NCI-H146 treated with DMSO at 0.1 percent for 48 hours (cell line): ENCODE measurements at regions not wholly inside any gene's neighbourhood (a gene's known extent, or its start where the extent isn't known, plus 50 kb on each side); places are given as distances from the start of the nearest gene placed in this dataset.
A peak's percentile ranks its signal among the peaks of the same experiment; 100 is the strongest.
"Not testable (repeated sequence)": the region's sequence is repeated elsewhere in the genome, so short reads cannot be mapped to it uniquely, and the experiment has no call there.

Source experiments
- DNase-seq: peaks from one replicate; lab custom pipeline; 2025; ENCODE audit not compliant: unreplicated experiment; lab: John Stamatoyannopoulos, UW

DNA sequence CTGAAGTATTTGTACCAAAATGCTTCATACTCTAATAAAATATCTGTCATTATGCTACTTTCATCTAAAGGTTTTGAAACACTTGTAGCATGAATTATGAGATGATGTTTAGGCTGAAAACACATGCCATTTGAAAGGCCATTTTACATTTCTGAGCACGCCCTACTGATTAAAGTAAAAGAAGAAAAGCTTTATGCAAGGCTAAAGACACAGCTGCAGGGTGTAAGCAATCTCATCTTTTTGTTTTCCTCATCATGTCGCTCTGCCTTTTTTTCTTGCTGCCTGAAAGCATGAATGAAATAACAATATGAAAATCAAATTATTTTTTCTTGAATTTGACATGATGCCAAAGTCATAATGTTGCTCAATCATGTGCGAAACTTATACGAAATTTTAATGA is 148.6 kb upstream of the ARG1 start:
- no peak for DNase-seq

DNA sequence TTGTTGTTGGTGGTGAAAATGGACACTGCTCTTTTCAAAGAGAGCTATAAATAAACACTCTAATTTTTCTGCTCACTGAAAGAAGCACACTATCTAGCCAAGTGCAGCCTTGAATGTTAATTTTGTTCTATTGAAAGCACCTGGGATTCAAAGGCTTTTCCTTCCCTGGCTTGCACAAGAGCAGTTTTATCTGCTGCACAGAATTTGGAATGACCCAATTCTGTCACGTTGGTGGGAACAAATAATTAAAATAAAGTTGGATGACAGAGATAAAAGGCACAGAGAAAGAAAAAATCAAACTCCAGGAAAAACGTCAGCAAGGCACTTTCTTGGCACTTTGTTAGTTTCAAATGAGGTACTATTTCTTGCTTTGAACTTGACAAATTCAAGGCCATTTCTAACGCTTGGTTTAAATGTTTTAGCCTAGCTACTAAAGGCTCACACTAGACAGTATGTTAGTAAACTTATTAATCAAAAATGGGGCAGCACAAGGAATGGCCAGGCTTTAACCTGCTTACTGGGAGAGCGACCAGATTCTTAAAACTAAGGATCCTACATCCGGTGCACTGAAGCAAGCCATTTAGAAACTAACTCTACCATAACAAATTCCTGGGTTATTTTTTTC is 145.5 kb upstream of the ARG1 start:
- DNase-seq: no peak

DNA sequence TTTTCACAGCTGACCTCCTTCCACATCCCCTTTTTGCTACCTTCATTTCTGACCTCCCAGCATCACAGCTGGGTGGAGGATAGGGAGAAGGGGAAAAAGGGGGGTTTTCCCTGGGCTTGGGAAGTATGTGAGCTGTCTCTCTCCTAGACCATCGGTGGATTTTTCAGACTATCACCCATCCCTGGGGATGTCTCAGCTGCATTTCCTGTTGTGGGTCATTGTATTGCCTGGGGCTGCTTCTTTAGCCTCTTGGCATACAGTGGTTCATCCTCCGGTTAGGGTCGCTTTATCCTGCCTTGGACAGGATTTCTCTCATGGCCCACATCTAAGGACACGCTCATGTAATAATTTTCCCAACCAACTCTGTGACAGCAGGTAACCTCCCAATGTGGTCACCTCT is 142.5 kb upstream of the ARG1 start:
- no peak for DNase-seq

DNA sequence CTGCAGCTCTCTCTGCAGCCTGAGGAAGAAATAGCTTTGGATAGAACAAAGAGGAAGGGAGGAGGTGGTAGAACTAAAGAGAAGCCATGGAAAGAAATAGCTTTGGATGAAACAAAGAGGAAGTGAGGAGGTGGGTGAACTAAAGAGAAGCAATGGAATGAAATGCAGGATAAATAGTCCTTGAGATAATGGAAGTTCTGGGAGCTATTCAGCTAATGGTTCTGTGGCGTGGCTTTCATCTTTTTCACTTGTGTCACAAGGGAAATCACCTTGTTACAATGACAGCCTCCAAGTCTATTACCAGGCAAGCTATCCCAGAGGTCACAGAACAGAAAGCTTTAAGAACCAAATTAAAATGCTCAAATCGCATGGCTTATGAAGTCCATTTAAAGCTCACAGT is 141.3 kb upstream of the ARG1 start:
- DNase-seq: no peak

DNA sequence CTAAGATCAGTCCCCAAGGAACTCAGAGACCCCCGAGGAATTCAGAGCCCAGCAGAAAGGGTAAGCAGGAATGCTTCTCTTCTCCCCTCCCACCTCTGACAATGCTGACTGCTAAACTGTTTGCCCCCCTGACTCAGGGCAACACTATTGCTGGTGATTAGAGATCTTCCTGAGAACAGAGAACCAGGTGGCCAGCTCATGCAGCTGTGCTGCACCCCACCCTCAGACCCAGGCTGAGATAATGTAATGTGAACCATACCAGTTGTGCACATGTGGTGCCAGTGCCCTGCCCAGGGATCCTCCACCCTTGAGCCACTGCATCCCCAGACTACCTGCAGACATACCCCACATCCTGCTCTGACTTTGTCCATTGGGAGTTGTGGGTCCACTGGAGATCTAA is 139.1 kb upstream of the ARG1 start:
- DNase-seq: no peak

DNA sequence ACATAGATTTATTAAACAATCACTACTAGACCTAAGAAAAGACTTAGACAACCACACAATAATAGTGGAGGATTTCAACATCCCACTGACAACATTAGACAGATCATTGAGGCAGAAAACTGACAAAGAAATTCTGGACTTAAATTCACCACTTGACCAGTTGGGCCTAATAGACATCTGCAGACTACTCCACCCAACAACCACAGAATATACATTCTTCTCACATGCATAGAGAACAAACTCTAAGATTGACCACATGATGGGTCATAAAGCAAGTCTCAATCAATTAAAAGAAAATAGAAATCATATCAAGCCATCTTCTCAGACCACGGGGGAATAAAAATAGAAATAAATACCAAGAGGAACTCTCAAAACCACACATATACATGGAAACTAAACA is 136.7 kb upstream of the ARG1 start:
- no peak for DNase-seq

DNA sequence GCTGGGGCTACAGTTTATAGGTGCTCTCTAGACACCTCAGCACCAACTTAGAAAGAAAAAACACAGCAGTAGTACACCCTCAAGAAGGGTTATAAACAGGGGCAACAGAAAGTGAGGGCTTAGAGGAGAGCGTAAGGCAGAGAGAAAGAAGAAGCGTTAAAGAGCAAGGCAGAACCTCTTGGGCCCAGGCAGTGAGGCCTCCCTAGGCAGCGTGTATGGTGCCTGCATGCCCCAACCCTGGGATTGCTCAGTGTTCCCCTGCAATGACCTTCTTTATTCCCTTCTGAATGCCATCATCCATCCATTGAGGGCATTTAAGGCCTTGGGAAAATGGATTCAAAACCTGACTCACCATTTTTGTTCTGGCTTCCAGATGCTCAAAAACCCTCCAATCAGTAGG is 130.0 kb upstream of the ARG1 start:
- DNase-seq: no peak

DNA sequence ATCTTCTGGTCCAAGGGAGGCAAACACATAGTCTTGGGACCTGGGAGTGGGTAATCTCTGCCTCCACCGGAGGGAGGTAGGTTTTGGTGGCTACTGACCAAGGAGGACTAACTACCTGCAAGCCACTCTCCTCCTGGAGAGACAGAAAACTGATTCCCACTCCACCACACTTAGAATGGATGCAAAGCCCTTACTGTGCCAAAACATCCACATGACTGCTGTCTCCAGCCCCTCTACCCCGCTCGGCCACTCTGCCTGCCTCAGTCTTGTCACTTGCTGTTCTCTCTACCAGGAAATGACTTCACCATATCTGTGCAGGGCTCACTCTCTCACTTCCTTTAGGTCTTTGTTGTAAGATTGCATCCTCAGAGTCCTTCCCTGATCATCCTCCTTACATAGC is 129.5 kb upstream of the ARG1 start:
- DNase-seq: no peak

DNA sequence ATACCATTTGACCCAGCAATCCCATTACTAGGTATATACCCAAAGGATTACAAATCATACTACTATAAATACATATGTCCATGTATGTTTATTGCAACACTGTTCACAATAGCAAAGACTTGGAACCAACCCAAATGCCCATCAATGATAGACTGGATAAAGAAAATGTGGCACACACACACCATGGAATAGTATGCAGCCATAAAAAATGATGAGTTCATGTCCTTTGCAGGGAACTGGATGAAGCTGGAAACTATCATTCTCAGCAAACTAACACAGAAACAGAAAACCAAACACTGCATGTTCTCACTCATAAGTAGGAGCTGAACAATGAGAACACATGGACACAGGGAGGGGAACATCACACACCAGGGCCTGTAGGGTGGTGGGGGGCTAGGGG is 127.7 kb upstream of the ARG1 start:
- not testable (repeated sequence) for DNase-seq

DNA sequence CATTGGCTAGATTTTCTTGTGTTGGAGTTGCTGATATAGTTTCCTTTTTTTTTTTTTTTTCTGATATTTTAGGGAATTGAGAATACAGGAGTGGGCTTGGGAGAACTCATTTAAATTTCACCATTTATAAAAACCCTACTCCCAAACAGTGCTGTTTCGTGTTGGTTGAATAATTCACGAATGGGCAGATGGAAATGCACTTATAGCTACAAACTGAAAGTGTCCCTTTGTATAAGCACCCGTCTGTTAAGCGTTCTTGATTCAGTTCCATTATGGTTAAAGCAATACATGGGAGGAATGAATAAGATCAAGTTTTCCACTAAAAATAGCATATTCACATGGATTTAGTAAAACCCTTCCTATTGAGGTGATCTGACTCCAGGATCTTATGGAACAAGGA is 122.2 kb upstream of the ARG1 start:
- DNase-seq: no peak

DNA sequence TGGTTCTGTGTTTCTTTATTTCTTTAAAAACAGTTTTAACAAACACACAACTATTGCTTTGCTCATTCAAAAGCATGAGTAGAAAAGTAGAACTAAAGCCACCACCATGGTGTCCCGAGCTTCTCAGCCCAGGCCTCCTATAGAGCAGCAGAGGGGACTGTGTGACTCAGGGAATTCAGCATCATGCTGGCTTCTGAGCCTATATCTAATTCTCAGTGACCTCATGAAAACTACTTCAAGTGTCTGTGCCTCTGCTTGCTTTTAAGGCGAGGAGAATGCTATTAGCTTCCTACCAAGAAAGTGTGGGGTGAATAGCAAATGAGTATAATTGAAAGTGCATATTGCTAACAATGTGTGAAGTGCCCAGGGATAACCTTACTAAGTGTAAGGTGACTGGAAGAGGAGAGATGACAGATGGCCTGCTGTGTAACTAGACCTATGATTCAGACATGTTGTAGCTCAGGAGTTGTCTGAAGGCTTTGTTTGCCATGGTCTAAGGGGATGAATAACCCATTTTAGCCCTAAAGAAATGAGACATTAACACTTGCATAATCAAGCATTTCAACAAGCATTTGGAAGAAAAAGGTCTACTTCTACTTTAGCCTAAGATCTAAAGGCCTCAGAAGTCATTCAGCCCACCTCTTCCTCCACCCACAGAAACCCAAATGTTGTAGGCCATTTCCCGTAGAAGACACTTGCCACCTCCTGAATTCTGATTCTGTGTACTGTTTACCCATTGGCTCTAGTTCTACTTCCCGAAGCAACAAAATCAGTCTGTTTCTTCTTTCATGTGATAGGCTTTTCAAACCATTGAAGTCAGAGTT is 121.5 kb upstream of the ARG1 start:
- no peak for DNase-seq

DNA sequence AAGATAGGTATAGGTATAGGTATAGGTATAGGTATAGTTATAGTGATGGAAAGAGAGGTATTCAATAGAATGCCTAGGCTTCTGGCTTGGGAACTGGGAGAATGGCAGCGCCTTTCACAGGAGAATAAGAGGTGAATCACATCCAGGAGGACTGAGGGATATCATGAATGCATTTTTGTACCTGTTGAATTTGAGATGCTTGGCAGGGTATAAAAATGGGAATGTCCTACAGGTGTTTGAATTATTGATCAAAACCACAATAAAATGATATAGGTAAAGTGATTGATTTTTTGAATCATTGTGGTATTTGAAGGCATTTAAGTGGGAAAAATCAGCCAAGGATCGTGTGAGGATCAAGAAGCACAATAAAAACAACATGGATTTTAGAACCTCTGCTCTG is 119.2 kb upstream of the ARG1 start:
- no peak for DNase-seq

DNA sequence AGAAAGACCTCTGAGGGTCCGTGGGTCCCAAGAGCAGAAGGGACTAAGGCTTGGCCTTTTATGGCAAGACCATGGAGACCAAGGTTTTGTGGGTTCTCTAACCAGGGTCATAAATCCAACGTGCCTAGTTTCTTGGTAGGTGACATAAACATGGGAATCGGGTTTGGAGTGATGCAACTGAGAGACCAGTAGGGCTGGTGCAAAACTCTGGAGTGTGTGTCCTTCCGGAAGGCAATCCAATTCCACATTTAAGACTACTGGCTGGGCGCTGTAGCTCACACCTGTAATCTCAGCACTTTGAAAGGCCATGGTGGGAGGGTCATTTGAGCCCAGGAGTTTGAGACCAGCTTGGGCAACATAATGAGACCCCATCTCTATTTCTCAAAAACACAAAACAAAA is 116.5 kb upstream of the ARG1 start:
- DNase-seq: no peak

DNA sequence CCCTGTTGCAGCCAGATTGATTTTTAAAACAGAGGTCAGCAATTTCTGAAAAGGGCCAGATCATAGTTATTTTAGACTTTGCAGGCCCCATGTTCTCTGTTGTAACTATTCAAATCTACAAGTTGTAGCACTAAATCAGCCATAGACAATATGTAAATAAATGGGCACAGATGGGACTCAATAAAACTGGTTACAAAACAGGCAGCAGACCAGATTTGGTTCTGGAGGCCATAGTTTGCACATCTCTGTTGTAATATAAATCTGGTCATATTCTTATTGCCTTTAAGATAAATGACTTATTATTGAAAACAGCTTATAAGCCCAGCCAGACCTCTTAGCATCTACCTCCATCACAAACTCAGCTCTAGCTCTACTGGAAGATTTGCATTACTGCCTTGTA is 114.0 kb upstream of the ARG1 start:
- no peak for DNase-seq

DNA sequence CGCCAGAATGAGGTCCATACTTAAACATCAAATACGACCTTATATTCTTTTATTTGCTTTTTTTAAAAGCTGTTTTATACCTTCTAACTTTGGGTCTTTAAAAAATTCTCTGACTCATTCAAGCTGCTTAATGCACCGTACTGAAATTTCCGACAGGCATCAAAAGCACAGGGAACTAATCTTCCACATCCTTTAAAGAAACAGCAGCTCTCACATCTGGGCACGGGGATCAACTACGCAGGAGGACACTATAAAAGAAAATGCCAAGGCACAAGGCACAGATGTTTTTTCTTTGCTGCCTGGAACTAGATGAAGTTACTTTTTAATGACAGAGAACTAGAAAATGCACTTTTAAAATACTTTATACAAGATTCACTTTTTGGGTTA is 112.4 kb upstream of the ARG1 start:
- no peak for DNase-seq

DNA sequence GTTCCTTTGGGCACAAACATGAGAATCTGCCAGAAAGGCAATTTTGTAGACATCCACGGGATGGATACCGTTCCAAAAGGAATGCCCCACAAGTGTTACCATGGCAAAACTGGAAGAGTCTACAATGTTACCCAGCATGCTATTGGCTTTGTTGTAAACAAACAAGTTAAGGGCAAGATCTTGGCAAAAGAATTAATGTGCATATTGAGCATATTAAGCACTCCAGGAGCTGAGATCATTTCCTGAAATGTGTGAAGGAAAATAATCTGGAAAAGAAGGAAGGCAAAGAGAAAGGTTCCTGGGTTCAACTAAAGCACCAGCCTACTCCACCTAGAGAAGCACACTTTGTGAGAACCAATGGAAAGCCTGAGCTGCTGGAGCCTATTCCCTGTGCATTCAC is 103.9 kb upstream of the ARG1 start:
- no peak for DNase-seq

DNA sequence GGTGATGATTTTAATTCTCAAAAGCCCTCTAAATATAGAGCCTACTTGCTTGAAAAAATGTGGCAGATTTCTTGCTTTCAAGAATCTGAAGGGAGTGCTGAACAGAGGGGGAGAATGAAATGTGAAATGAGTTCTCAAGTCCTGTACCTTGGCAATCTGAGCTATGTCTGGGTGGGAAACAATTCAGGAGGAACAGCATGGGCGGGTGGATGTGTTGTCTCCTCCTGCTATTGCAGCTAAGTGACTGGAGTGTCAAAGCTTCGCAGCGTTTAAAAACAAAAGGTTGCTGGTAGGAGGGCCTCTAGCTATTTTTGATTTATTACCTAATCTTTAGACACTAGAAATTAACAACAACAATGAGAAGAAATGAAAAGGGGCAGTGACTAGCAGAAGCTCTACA is 102.5 kb upstream of the ARG1 start:
- peak; percentile 32 for DNase-seq

DNA sequence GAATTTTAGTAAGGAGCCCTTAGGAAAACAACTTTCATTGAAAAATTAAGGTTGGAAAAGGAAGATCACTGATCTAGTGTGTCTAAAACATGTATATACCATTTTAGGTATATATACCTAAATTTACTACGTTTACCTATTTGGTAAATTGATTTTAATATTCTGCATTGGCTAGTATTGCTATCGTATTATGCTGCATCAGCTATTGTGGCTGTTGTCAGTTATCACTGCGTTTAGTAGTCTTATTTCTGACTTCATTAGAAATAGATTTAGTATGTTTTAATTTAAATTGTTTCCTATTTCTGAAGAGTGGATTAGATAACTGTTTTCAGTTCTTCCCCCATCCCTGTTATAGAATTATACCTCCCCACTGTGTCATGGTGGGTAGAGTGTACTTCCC is 101.7 kb upstream of the ARG1 start:
- DNase-seq: no peak

DNA sequence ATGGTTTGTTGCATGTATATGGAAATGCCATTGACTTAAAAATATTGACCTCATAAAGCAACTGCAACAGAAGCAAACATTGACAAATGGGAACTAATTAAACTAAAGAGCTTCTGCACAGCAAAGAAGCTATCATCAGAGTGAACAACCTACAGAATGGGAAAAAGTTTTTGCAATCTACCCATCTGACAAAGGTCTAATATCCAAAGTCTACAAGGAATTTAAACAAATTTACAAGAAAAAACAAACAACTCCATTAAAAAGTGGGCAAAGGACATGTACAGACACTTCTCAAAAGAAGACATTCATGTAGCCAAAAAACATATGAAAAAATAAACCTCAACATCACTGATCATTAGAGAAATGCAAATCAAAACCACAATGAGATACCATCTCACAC is 99.7 kb upstream of the ARG1 start:
- not testable (repeated sequence) for DNase-seq

DNA sequence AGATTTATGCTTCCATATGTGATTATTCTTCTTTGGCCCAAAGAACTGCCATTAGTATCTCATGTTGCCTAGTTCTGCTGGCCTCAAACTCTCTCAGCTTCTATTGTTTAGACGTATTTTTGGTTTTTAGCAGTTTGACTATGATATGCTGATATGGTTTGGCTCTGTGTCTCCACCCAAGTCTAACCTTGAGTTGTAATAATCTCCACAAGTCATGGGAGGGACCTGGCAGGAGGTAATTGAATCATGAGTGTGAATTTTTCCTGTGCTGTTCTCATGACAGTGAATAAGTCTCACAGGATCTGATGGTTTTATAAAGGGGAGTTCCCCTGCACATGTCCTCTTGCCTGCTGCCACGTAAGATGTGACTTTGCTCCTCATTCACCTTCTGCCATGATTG is 96.7 kb upstream of the ARG1 start:
- DNase-seq: no peak

DNA sequence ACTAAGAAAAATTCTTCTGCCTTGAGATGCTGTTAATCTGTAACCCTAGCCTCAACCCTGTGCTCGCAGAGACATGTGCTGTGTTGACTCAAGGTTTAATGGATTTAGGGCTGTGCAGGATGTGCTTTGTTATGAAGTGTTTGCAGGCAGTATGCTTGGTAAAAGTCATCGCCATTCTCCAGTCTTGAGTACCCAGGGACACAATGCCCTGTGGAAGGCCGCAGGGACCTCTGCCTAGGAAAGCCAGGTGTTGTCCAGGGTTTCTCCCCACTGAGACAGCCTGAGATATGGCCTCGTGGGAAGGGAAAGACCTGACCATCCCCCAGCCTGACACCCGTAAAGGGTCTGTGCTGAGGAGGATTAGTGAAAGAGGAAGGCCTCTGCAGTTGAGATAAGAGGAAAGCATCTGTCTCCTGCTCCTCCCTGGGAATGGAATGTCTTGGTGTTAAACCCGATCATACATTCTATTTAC is 94.2 kb upstream of the ARG1 start:
- DNase-seq: peak; percentile 47

DNA sequence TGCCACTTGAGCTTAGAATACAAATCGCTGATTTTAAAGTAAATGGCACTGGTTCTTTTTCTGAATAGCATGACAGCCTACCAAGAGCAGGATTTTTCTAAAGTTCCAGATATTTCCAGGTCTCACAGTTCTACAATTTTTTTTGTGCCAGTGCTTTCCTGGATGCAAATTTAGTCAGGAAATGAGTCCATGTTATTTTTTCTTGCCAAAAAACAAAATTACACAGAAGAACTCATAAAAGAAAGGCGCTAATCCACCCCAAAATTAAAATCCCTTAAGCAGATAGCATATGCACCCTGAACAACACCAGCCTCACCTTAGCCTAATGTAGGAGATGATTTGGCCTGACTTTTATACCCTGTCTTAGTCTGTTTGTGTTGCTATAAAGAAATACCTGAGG is 86.4 kb upstream of the ARG1 start:
- DNase-seq: no peak

DNA sequence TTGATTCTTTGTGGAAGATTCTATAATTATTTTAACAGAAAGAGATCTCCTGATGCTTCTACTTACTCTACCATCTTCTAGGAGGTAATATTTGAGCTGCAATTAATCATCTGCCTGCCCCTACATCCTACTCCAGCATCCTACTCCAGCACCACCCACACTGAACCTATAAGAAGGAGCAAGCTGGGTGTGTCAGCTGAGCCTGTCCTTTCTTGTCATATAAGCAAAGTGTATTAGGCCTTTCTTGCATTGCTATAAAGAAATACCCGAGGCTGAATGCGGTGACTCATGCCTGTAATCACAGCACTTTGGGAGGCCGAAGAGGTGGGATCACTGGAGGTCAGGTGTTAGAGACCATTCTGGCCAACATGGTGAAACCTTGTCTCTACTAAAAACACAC is 84.2 kb upstream of the ARG1 start:
- DNase-seq: no peak
